Right atrium auricular region (tissue), 2 donors: ENCODE measurements at regions not wholly inside any gene's neighbourhood (a gene's known extent, or its start where the extent isn't known, plus 50 kb on each side); places are given as distances from the start of the nearest gene placed in this dataset.

Experiments
- DNase-seq: peaks from one replicate; pipeline ENCODE4 v3.0.0-alpha.2; 2019; ENCODE audit warnings: low spot score
- H3K27ac ChIP-seq, 2 donors: fragments of 200-600 bp; sonication (generic); 1 replicate in 1 of 2; 2 replicates in 1 of 2; pipeline ENCODE4 v1.5.1; 2016 to 2019
- H3K27me3 ChIP-seq, 2 donors: fragments of 200-600 bp; sonication (generic); one replicate each; pipeline versions ENCODE4 v1.5.1 to v1.6.0; 2017 to 2019
- H3K36me3 ChIP-seq: fragments of 200-600 bp; sonication (generic); one replicate; pipeline ENCODE4 v1.5.1; 2016
- H3K4me1 ChIP-seq, 2 donors: fragments of 200-600 bp; sonication (generic); one replicate each; pipeline versions ENCODE4 v1.5.1 to v1.6.0; 2017 to 2019
- H3K4me3 ChIP-seq, 2 donors: fragments of 200-600 bp; sonication (generic); 1 replicate in 1 of 2; 2 replicates in 1 of 2; pipeline ENCODE4 v1.5.1; 2017 to 2019; ENCODE audit warnings: mild to moderate bottlenecking in 1 of 2, moderate library complexity in 1 of 2
- H3K9me3 ChIP-seq, 2 donors: fragments of 200-600 bp; sonication (generic); one replicate each; pipeline ENCODE4 v1.5.1; 2019
- CTCF ChIP-seq, 2 donors: fragments of 200-600 bp; sonication (generic); IDR thresholded peaks; one replicate each; pipeline ENCODE4 v1.5.1; 2019; ENCODE audit warnings: antibody characterized with exemption in 2 of 2

DNA sequence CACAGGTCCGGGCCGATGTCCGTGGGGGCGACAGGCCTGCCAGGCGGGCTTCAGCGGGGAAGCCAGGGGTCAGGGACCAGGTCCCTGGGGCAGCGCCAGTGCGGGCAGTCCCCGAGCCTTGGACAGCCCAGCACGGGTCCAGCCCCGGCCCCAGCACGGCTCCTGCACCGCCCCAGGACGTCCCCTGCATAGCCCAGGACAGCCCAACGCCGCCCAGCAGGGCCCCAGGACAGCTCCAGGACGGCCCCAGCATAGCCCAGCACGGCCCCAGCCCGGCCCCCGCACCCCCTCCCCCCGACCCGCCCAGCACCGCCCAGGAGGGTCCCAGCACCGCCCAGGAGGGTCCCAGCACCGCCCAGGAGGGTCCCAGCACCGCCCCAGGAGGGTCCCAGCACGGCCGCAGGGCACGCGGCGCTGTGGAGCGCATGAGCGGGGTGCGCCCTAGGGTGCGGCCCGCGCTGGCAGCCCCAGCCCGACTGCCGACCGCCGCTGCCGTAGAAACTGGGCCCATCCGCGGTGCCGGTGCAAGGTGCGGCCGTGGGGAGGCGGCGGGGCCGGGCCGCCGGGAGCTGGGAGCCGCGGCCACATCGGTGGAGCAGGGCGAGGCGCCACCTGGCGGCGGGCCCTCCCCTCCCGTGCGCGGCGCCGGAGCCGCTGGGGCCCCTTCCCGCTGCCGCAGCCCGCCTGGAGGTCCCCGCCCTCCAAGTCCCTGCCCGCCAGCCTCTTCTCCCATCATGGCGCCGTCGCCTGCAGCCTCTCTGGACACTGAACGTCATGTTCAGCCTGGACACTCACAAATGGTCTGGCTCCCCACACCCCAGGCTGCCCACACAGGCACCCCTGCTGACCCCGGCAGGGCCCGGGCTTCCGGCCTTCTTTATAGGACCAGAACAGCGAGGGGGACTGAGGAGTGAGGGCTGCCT, 106.8 kb upstream of the NKX1-1 start:
- DNase-seq, result no peak
- Histone ChIP-seq H3K4me3 (peak overlapping the region in 1 of 2 donors; percentile 37), H3K9me3 (no peaks in the 10 kb centered on the region), H3K36me3 (no peaks in the 10 kb centered on the region), H3K4me1 (peaks cover 0 to 9% of the 10 kb centered on the region in 2 donors), H3K27me3 (no peaks in the 10 kb centered on the region), H3K27ac (peak overlapping the region in 1 of 2 donors; percentile 21)
- TF ChIP-seq CTCF (IDR thresholded peaks at IDR 0.05), result peak; percentile 63 to 74

GRCh38 chr4:1512051-1512737, 106.0 kb upstream of the NKX1-1 start:
- H3K36me3 ChIP-seq, result no peaks in the 10 kb centered on the region
- no peak for DNase-seq
- peak overlapping the region in 1 of 2 donors; percentile 21 for H3K27ac ChIP-seq
- H3K27me3 ChIP-seq, result no peaks in the 10 kb centered on the region
- peak overlapping the region in 1 of 2 donors; percentile 37 for H3K4me3 ChIP-seq
- H3K4me1 ChIP-seq, result peaks cover 0 to 9% of the 10 kb centered on the region in 2 donors
- no peaks in the 10 kb centered on the region for H3K9me3 ChIP-seq
- TF ChIP-seq CTCF (IDR thresholded peaks at IDR 0.05), result no peak

DNA sequence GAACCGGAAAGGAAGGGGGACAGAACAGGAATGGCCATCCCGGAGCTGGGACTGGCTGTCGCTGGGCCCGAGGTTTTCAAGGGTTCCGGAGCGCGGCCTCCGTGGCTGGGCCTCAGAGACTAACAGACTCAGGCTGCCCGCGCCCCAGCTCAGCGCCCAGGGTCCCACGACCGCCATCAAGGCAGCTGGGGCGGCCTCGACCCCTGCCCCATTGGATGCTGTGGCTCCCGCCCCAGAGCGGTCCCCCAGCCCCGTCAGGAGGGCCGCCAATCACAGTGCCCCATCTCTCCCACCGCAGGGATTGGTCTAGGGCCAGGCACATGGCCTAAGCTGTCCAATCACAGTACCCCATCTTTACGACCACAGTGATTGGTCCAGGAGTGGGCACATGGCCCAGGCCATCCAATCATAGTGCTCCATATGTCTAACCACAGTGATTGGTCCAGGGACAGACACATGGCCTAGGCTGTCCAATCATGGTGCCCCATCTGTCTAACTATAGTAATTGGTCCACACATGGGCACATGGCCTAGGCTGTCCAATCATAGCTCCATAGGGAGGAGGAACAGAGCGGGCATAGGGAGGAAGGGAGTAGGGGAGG, 105.3 kb upstream of the NKX1-1 start:
- no peak for TF ChIP-seq CTCF (IDR thresholded peaks at IDR 0.05)
- H3K27ac ChIP-seq, result peak overlapping the region in 1 of 2 donors; percentile 46
- no peaks in the 10 kb centered on the region for H3K27me3 ChIP-seq
- H3K36me3 ChIP-seq, result no peaks in the 10 kb centered on the region
- no peaks in the 10 kb centered on the region for H3K9me3 ChIP-seq
- peak overlapping the region in 1 of 2 donors; percentile 37 for H3K4me3 ChIP-seq
- peaks cover 0 to 9% of the 10 kb centered on the region in 2 donors for H3K4me1 ChIP-seq
- peak; percentile 67 for DNase-seq

GRCh38 chr4:1510931-1511330, 104.7 kb upstream of the NKX1-1 start:
- H3K27ac ChIP-seq, result no peak overlapping the region
- no peaks in the 10 kb centered on the region for H3K36me3 ChIP-seq
- H3K4me1 ChIP-seq, result peaks cover 0 to 9% of the 10 kb centered on the region in 2 donors
- H3K9me3 ChIP-seq, result no peaks in the 10 kb centered on the region
- H3K4me3 ChIP-seq, result peak overlapping the region in 1 of 2 donors; percentile 21
- no peak for TF ChIP-seq CTCF (IDR thresholded peaks at IDR 0.05)
- no peaks in the 10 kb centered on the region for H3K27me3 ChIP-seq
- no peak for DNase-seq

DNA sequence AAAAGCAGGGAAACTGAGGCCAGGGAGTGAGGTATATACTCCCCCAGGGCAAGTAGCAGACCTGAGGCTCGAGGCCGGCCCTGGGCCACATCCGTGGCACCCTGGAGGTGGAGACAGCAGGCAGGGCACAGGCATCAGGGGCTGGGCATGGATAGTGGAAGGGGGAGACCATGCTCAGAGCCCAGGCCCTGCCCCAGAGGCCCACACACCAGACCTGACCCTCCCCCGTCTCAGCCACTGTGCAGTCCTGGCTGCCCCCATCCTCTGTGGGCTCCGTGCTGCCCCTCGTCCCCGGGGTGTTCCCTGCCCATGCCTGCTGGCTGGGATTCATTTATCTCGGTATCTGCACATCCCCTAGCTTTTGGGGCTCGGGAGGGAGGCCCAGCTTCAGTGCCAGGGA, 103.1 kb upstream of the NKX1-1 start:
- no peak for DNase-seq

More for the DNA sequence above, 103.1 kb upstream of the NKX1-1 start:
- H3K36me3 ChIP-seq, result no peaks in the 10 kb centered on the region
- H3K27me3 ChIP-seq, result no peaks in the 10 kb centered on the region
- H3K4me1 ChIP-seq, result peaks cover 0 to 9% of the 10 kb centered on the region in 2 donors
- H3K9me3 ChIP-seq, result no peaks in the 10 kb centered on the region
- H3K27ac ChIP-seq, result no peak overlapping the region
- no peak for TF ChIP-seq CTCF (IDR thresholded peaks at IDR 0.05)
- no peak overlapping the region for H3K4me3 ChIP-seq
